DMS53 (cell line): ENCODE measurements at regions not wholly inside any gene's neighbourhood (a gene's known extent, or its start where the extent isn't known, plus 50 kb on each side); places are given as distances from the start of the nearest gene placed in this dataset.
A peak's percentile ranks its signal among the peaks of the same experiment; 100 is the strongest.
"Not testable (repeated sequence)": the region's sequence is repeated elsewhere in the genome, so short reads cannot be mapped to it uniquely, and the experiment has no call there.

Experiments used
- DNase-seq: peaks from one replicate; lab custom pipeline; 2025; lab: John Stamatoyannopoulos, UW

DNA sequence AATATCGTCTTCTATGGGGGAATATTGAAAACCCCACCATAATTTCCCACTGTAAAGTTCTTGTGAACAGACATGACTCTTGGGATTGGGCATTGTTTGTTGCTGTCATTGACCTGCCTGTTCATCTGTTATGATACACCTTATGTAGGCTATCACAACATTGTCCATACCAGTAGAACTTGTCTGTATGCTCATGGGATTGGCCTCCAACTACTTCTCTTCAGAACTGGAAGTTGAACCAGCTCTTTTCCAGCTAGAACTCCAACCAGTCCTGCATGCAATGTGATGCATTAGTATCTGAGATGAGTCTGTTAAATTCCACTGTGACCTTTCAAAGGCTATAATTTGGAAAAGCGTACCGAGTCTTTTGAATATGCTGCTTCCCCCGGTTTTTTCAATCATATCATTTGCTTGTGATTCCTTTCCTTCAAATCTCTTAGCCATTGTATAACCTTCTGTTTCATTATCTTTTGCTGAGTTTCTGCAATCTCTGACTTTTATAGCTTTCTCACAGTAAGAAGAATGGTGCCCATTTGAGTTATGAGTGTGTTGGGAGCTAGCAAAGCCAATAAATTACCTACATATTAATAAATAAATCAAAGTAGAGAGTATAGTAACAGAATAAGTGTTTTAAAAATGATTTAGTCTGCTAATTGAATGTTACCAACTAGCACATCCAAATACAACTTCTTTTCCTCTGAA is 101.9 kb downstream of the PLK2 start:
- no peak for DNase-seq

DNA sequence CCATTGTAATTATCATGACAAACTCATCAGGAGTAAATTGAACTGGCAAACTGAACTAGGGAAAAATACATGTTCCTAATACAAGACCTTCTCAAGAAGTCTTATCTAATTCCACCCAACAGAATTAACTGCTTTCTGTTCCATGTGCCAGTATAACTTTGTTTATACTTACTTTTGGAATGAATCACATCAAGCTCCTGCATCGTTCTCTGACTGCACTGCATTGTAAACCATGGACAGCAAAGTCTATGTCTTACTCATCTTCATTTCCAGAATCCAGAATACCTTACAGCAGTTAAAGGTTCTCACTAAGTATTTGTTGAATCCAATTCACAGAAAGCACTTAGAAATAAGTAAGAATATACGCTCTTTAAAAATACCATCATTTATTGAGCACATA is 102.8 kb downstream of the PLK2 start:
- no peak for DNase-seq

- DNase-seq, result no peak
Observed at GRCh38 chr5:58356662-58357061, 103.2 kb downstream of the PLK2 start.

GRCh38 chr5:58354827-58355226 is 105.1 kb downstream of the PLK2 start:
- DNase-seq, result no peak

DNA sequence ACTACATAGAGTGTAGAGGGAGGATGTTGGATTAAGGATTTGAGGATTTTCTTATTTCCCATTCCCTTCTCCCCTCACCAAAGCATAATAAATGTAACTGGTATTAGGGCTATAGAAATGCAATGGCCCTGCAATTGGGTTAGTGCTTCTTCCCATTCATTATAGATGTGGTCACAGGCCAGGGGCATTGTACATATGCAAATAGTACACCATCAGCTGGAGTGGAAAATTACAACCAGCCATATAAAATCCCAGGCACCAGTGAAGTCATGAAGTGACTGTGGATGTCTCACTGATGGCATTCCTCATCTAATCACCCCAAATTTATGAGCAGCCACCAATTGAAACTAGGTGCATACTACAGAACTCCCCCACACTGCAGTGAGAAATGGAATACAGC is 105.9 kb downstream of the PLK2 start:
- no peak for DNase-seq

DNA sequence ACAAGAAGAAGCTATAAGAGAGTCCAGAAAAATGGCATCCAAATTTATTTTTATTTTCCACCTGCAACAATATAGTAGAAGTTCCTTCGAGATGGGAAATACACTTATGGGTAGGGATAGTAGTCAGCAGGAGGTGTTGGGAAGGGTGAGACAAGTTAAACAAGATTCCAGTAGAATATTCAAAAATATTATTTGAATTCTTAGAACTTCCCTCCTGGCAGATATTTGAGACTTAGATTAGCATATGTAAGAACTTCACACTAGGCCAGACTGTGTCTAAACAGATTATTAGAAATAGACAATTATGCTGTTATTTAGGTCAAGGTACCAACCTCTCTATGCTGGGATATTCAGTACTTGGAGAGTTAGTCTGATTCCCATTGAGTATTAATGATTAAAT is 108.7 kb downstream of the PLK2 start:
- no peak for DNase-seq

GRCh38 chr5:58348996-58349728 is 110.7 kb downstream of the PLK2 start:
- DNase-seq, result no peak

DNA sequence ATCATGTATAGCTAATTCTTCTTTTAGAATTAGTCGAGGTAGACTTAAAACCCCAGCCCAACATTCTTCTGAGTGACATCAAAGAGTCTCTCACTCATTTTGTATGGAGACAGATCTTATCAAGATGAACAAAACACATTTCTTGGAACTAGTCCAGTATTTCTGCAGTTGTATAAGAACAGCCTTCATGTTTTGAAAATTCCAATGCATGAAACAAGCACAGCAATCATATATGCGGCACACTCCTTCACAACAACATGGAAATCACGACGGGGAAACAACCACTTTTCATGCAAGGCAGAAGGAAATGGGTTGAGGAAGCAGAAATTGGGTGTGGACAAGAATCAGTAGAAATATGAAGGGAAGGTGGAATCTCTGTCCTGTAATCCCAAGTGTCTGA is 113.8 kb downstream of the PLK2 start:
- DNase-seq, result no peak

GRCh38 chr5:58341476-58341875 is 118.4 kb downstream of the PLK2 start:
- DNase-seq, result no peak

- DNase-seq, result peak; percentile 22
Observed at GRCh38 chr5:58335518-58335917, 124.4 kb downstream of the PLK2 start.

GRCh38 chr5:58334035-58334434 is 125.9 kb downstream of the PLK2 start:
- no peak for DNase-seq

- DNase-seq, result peak; percentile 69
Observed at GRCh38 chr5:58330781-58331180, 129.1 kb downstream of the PLK2 start.

DNA sequence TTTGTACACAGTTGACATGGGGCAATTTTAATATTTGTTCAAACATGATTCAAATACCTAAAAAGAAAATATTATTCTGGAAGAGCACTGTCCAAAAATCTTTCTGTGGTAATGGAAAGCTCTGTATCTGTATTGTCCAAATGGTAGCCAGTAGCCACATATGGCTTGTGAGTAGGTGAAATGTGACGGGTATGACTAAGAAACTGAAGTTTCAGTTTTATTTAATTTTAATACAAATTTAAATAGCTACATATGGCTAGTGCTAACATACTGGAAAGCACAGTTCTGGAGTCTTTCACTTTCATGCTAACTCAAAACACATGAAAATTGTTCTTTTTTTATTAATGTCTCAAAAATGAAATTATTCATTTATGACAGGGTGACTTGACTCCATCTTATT is 132.6 kb downstream of the PLK2 start:
- no peak for DNase-seq

DNA sequence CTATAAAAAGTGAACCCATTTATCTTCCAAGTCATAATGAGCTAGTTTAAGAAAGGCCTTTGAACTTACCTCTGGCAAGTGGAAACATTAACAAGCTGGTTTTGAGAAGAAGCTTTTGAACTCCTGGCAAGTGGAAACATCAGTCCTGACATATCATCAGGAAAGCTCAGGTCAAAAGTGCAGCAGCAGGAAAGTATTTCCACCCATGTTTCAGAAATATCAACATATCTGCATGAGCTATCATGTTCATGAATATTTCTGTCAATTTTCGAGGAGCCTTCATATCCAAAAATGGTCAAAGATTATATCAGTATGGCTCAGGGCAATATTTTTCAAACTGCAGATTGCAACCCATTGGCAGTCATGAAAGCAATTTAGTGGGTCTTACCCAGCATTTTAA is 133.9 kb downstream of the PLK2 start:
- no peak for DNase-seq

DNA sequence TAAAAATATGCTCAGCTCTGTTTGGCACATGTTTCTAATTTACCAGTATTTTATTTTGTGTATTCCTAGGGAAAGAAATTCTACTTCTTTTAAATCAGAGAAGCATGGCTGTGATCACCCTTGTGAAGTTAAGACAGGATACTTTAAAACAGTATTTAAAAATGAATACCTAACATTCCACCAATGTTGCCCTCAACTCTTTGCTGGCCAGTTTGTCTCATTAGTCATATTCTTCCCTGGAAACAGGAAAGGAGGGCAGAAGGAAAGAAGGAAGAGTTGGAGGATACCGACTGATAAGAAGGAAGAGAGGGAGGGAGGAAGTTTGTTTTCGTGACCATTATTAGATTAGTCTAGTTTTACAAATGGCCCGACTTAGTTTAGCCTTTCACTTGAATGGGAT is 137.4 kb downstream of the PLK2 start:
- no peak for DNase-seq

DNA sequence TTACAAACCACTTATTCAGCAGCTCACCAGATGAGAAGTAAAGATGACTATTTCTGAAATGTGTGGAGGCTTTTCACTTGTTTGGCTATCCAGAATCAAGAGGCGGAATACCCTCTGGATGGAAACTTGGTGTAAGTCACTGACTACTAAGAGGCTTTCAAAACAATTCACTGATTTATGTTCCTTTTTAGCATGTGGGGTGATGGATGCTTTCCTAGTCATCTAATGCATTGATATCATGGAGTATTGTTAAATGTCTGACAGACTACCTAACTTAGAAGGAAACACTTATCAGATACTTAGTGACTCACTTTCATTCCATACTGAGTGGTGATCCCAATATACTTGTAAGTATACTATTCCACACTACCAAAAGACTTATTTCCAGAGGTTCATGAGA is 141.4 kb downstream of the PLK2 start:
- no peak for DNase-seq

- DNase-seq, result no peak
Observed at GRCh38 chr5:58317808-58318207, 142.1 kb downstream of the PLK2 start.

DNA sequence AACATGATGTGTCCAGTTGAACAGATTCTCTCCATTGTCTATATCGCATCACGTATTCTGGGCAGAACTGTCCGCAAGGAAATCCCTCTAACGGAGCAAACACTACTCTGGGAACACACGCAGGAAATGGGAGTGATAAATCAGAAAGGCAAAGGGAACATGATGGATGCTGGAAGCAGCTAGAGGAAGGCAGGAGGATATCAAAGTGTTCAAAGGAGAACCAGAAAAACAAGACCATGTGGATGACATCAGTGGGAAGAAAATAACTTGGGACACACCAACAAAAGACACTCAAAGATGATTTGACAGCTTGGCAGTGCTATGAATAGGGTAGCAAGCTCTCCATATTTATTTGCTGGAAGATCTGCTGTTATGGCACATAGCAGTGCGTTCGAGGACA is 142.9 kb downstream of the PLK2 start:
- peak; percentile 30 for DNase-seq

- no peak for DNase-seq
Observed at GRCh38 chr5:58315794-58316193, 144.1 kb downstream of the PLK2 start.

- DNase-seq, result peak; percentile 71
Observed at GRCh38 chr5:58314356-58315210, 145.3 kb downstream of the PLK2 start.

GRCh38 chr5:58312299-58312698 is 147.6 kb downstream of the PLK2 start:
- DNase-seq, result no peak

GRCh38 chr5:58311526-58311925 is 148.4 kb downstream of the PLK2 start:
- no peak for DNase-seq

GRCh38 chr5:58308384-58308783 is 151.5 kb downstream of the PLK2 start:
- not testable (repeated sequence) for DNase-seq
